ENCODE measurements at regions not wholly inside any gene's neighbourhood (a gene's known extent, or its start where the extent isn't known, plus 50 kb on each side); places are given as distances from the start of the nearest gene placed in this dataset.

DNA sequence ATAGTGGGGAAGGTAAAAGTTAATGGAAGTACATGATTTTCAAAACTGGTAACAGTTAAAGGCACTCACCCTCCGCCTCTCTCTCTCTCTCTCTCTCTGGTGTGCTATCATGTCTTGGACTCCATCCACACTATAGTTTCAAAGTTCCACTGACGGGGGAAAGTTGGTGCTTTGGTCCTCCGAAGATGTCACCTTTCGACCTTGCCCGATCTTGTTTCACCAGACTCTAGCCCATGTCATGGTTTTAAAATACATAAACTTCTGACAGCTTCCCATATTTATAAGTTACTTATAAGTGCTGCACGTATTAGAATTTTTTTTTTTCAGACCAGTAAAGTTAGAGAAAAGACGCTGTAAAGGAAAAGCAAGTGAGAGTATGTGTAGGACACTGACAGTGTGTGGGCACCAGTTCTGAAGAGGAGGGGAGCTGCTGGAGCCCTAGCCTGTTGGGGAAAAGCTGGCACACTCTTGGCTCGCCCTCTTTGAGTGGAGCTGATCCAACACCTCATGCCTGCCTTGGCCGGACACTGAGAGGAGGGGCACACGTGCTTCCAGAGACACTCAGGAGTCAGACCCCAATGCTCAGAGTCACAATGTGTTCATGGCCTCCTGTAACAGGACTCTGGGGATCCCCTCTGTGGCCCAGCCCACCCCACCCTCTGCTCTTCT lies 200.5 kb upstream of the TPM1 start:
- no peak for DNase-seq (ENCODE audit: low read depth)

DNA sequence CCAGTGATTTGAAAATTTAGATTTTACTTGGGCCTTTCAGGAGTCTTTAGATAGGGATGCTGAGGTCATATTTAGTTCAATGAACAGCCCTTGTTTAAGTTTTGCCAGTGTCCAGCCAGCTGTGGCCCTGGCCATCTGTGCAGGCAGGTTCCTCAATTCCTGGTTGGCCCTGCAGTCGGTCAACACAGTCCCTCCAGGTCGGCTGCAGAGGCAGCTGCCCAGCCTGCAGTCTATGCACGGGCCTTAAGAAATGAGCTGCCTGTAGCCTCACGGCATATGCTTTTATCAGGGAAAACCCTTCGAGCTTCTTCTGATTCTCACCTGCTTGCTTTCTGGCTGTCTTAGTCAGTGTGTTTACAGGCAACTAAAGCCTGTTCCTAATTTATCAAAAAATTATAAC lies 199.2 kb upstream of the TPM1 start:
- DNase-seq (ENCODE audit: low read depth): no peak

- no peak for DNase-seq (ENCODE audit: low read depth)
Observed at GRCh38 chr15:62844564-62845240, 197.8 kb upstream of the TPM1 start.

GRCh38 chr15:62845241-62846126 lies 197.1 kb upstream of the TPM1 start:
- no peak for DNase-seq (ENCODE audit: low read depth)

GRCh38 chr15:62846131-62846804 lies 196.3 kb upstream of the TPM1 start:
- DNase-seq (ENCODE audit: low read depth): no peak

DNA sequence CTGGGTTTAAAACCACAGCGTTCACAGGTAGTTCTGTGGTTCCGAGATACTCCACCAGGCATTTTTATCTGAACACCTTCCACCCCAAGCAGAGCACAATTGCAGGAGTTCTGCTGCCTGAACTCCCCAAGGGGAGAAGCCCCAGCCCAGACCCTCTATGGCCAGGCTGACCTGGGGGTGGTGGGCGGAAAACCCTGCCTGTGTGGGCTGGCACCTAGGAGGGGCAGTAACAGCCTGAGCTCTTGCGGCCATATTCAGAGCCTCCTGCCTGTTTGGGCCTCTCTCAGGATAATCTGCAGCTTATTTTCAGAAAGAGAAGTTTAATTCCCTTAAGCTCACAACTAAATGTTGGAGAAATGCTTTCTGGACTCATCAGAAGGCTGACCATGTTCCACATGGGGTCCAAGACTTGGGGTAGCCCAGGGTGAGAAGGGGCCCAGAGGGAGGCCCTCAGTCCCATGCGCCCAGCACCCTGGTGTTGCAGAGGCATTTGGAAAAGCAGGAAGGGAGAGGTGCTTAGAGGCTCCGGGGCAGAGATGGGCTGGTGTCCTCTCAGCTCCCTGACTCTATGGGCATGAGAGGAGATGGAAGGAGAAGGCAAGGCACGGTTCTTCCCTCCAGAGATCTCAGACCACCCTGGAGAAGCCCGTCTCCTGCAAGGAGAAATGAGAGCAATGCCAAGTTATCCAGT lies 195.6 kb upstream of the TPM1 start:
- no peak for DNase-seq (ENCODE audit: low read depth)

DNA sequence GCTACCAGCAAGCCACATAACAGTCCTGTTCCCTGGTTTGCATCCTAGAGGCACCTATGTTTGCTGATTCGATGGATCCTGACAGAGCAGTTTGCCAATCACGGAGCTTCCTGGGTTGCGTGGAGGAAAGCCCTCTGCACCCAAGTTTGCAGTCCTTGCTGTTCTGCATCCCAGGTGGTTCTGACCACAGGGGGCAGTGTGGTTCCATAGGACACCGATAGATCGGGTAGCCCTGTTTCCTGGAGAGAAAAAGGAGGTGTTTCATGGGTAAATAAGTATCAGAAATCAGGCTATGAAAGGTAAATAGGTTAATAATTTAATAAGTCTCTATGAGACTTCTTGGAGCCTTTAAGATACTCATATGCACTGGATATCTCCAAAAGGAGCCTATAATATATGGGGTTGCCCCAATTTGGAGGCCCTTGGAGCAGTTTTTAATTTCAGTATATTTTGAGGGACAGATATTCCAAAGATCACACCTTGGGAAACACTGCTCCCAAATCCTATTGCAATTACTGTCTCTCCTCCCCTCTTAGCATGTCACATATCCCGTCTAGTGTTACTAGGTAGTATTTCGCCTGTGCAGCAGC lies 194.6 kb upstream of the TPM1 start:
- DNase-seq (ENCODE audit: low read depth): no peak

- DNase-seq (ENCODE audit: low read depth): no peak
Observed at GRCh38 chr15:62848632-62849050, 193.9 kb upstream of the TPM1 start.

GRCh38 chr15:62849316-62850106 lies 193.0 kb upstream of the TPM1 start:
- DNase-seq (ENCODE audit: low read depth): no peak

- DNase-seq (ENCODE audit: low read depth): no peak
Observed at GRCh38 chr15:62850318-62850717, 192.2 kb upstream of the TPM1 start.

DNA sequence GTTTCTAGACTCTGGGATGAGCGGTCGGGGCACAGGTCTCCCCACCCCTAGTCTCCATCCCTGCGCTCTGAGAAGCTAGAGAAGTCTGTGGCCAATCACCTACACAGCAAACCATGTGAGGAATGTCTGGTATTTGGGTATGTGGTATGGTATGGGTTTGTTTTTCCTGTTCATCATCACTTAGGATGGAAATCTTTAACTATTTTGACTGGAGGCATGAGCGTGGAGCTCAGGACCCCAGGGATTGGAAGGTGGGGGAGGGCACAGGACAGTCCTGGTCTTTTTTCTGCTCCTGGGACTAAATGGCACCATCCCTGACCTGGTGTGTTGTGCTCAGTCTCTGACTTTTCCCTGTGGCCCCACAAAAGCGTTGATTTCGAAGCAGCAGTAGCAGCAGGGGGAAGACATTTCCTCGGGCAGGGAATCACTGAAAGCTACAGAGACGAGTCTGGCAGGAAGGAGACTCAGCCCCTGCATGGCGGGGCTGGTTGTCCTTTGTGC lies 191.7 kb upstream of the TPM1 start:
- no peak for DNase-seq (ENCODE audit: low read depth)

GRCh38 chr15:62853114-62853840 lies 189.3 kb upstream of the TPM1 start:
- DNase-seq (ENCODE audit: low read depth): no peak

DNA sequence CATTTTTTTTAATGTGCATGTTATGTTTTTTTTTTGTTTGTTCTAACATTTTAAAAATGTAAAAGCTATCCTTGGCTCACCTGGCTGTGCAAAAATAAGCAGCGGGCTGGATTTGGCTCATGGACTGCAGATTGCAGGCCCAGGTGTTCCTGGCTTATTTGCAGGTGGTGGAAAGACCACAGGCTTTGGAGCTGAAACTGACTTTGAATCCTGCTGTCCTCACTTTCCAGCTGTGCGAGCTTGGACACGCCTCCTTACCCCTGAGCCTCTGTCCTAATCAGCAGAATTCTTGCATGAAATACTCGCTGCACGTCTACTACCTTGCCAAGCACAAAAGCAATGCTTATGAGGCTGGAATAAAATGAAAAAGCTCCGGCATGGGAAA lies 188.7 kb upstream of the TPM1 start:
- no peak for DNase-seq (ENCODE audit: low read depth)

GRCh38 chr15:62854420-62855084 lies 188.0 kb upstream of the TPM1 start:
- DNase-seq (ENCODE audit: low read depth): no peak

- DNase-seq (ENCODE audit: low read depth): no peak
Observed at GRCh38 chr15:62855085-62855476, 187.5 kb upstream of the TPM1 start.

DNA sequence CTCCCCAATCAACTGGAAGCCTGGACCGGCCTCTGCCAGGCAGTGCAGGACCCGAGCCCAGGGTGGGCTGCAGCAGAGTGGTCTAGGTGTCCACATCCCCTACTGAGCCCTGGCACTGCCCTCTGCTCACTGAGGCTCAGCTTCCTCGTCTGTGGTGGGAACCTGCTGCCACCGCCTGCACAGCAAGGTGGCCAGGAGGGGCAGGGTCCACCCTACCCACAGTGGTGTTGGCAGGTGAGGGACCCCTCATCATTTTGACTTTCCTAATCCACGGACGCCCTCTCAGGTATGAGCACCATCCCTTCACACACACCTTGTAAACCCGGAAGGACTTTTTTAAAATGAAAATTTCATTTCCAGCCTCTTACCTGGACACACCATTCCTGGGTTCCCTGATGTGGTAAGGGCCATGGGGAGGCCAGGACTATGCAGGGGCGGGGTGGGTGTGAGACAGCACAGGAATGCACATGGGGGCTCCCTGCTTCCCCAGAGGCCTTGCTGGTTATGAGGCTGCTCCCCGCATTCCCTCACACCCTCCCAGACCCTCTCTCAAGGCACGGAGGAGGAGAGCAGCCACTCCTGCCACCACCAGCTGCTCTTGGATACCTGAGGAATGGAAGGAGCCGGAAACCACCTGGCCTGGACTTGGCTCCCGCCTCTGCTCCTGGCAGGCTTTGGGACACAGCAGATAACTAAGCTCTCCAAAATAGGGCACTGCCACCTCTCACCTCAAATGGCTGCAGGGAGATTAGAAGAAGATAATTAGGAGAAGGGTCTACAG lies 185.9 kb upstream of the TPM1 start:
- DNase-seq (ENCODE audit: low read depth): no peak

GRCh38 chr15:62857411-62857853 lies 185.1 kb upstream of the TPM1 start:
- DNase-seq (ENCODE audit: low read depth): no peak

- DNase-seq (ENCODE audit: low read depth): no peak
Observed at GRCh38 chr15:62858343-62858742, 184.2 kb upstream of the TPM1 start.
